ENCODE measurements at regions not wholly inside any gene's neighbourhood (a gene's known extent, or its start where the extent isn't known, plus 50 kb on each side); places are given as distances from the start of the nearest gene placed in this dataset.
"Not testable (repeated sequence)": the region's sequence is repeated elsewhere in the genome, so short reads cannot be mapped to it uniquely, and the experiment has no call there.

- not testable (repeated sequence) for H4K8ac ChIP-seq (ENCODE audit: low read depth, low read length); H3K36me3 ChIP-seq (replicated peaks in 1 of 2; ENCODE audit: control insufficient read depth in 2 of 2, insufficient read depth in 2 of 2, low read length in 2 of 2); H2AFZ ChIP-seq (ENCODE audit: low read length); H2BK15ac ChIP-seq (ENCODE audit: low read length); H2BK12ac ChIP-seq (ENCODE audit: low read length); H3K27ac ChIP-seq (replicated peaks; ENCODE audit: low read length); H3K4me1 ChIP-seq (ENCODE audit: control insufficient read depth in 2 of 2, insufficient read depth in 1 of 2, low read depth in 1 of 2, low read length in 2 of 2); H3K4me3 ChIP-seq (ENCODE audit: low read length in 2 of 2); H3K23ac ChIP-seq (ENCODE audit: low read depth, low read length, poor library complexity); H2BK120ac ChIP-seq (ENCODE audit: low read depth, low read length); H3K14ac ChIP-seq (ENCODE audit: low read length); H3K4ac ChIP-seq (ENCODE audit: low read length); H2BK5ac ChIP-seq (ENCODE audit: low read length); H3K27me3 ChIP-seq (ENCODE audit: control insufficient read depth in 3 of 3, insufficient read depth in 3 of 3, low read depth in 1 of 3, low read length in 3 of 3); H3K79me1 ChIP-seq (ENCODE audit: low read depth, low read length); H3K4me2 ChIP-seq (ENCODE audit: insufficient read depth, low read length, poor library complexity, severe bottlenecking); DNase-seq (ENCODE audit: low spot score); H3K9me3 ChIP-seq (replicated peaks in 1 of 2; ENCODE audit: control insufficient read depth in 2 of 2, insufficient read depth in 1 of 2, low read depth in 1 of 2, low read length in 2 of 2); H3K18ac ChIP-seq (ENCODE audit: low read length); H3K9ac ChIP-seq (ENCODE audit: low read depth, low read length, poor library complexity); H2AK5ac ChIP-seq (ENCODE audit: low read depth, low read length); H4K91ac ChIP-seq (ENCODE audit: low read depth, low read length, poor library complexity)
- no CpG with 5 or more reads among the region's 5 CpGs for WGBS, 2 donors (ENCODE audit: extremely low coverage in 2 of 2, insufficient read length in 2 of 2, insufficient replicate concordance in 1 of 2)
These were observed 69.5 kb downstream of the MDH2 start for GRCh38 chr7:76117306-76117991.

GRCh38 chr7:76118253-76119036, 70.5 kb downstream of the MDH2 start:
- H3K4me2 ChIP-seq (ENCODE audit: insufficient read depth, low read length, poor library complexity, severe bottlenecking); H3K14ac ChIP-seq (ENCODE audit: low read length); H4K91ac ChIP-seq (ENCODE audit: low read depth, low read length, poor library complexity); H3K36me3 ChIP-seq (replicated peaks in 1 of 2; ENCODE audit: control insufficient read depth in 2 of 2, insufficient read depth in 2 of 2, low read length in 2 of 2); H3K79me1 ChIP-seq (ENCODE audit: low read depth, low read length); H2BK12ac ChIP-seq (ENCODE audit: low read length); H3K4me1 ChIP-seq (ENCODE audit: control insufficient read depth in 2 of 2, insufficient read depth in 1 of 2, low read depth in 1 of 2, low read length in 2 of 2); DNase-seq (ENCODE audit: low spot score); H3K27ac ChIP-seq (replicated peaks; ENCODE audit: low read length); H3K23ac ChIP-seq (ENCODE audit: low read depth, low read length, poor library complexity); H3K4me3 ChIP-seq (ENCODE audit: low read length in 2 of 2); H3K9ac ChIP-seq (ENCODE audit: low read depth, low read length, poor library complexity); H3K27me3 ChIP-seq (ENCODE audit: control insufficient read depth in 3 of 3, insufficient read depth in 3 of 3, low read depth in 1 of 3, low read length in 3 of 3); H2BK5ac ChIP-seq (ENCODE audit: low read length); H2BK120ac ChIP-seq (ENCODE audit: low read depth, low read length); H3K18ac ChIP-seq (ENCODE audit: low read length); H4K8ac ChIP-seq (ENCODE audit: low read depth, low read length); H2AK5ac ChIP-seq (ENCODE audit: low read depth, low read length); H2BK15ac ChIP-seq (ENCODE audit: low read length); H2AFZ ChIP-seq (ENCODE audit: low read length); H3K9me3 ChIP-seq (replicated peaks in 1 of 2; ENCODE audit: control insufficient read depth in 2 of 2, insufficient read depth in 1 of 2, low read depth in 1 of 2, low read length in 2 of 2); H3K4ac ChIP-seq (ENCODE audit: low read length): not testable (repeated sequence)
- WGBS, 2 donors (ENCODE audit: extremely low coverage in 2 of 2, insufficient read length in 2 of 2, insufficient replicate concordance in 1 of 2): no CpG with 5 or more reads among the region's 8 CpGs

- WGBS, 2 donors (ENCODE audit: extremely low coverage in 2 of 2, insufficient read length in 2 of 2, insufficient replicate concordance in 1 of 2): no CpG with 5 or more reads among the region's 3 CpGs
- Histone ChIP-seq H3K18ac (ENCODE audit: low read length) (no peak overlapping the region), H2BK5ac (ENCODE audit: low read length) (no peak overlapping the region), H3K4ac (ENCODE audit: low read length) (no peak overlapping the region), H3K4me1 (ENCODE audit: control insufficient read depth in 2 of 2, insufficient read depth in 1 of 2, low read depth in 1 of 2, low read length in 2 of 2) (no peaks in the 10 kb centered on the region), H3K79me1 (ENCODE audit: low read depth, low read length) (no peaks in the 10 kb centered on the region), H3K4me2 (ENCODE audit: insufficient read depth, low read length, poor library complexity, severe bottlenecking) (no peak overlapping the region), H3K9me3 (replicated peaks in 1 of 2; ENCODE audit: control insufficient read depth in 2 of 2, insufficient read depth in 1 of 2, low read depth in 1 of 2, low read length in 2 of 2) (no peaks in the 10 kb centered on the region), H4K91ac (ENCODE audit: low read depth, low read length, poor library complexity) (no peak overlapping the region), H4K8ac (ENCODE audit: low read depth, low read length) (no peak overlapping the region), H2AFZ (ENCODE audit: low read length) (no peak overlapping the region), H3K9ac (ENCODE audit: low read depth, low read length, poor library complexity) (no peak overlapping the region), H3K36me3 (replicated peaks in 1 of 2; ENCODE audit: control insufficient read depth in 2 of 2, insufficient read depth in 2 of 2, low read length in 2 of 2) (no peaks in the 10 kb centered on the region), H2BK12ac (ENCODE audit: low read length) (no peak overlapping the region), H3K23ac (ENCODE audit: low read depth, low read length, poor library complexity) (no peak overlapping the region), H3K27me3 (ENCODE audit: control insufficient read depth in 3 of 3, insufficient read depth in 3 of 3, low read depth in 1 of 3, low read length in 3 of 3) (peaks cover 0 to 5% (median 0%) of the 10 kb centered on the region in 3 experiments), H2AK5ac (ENCODE audit: low read depth, low read length) (no peak overlapping the region), H3K4me3 (ENCODE audit: low read length in 2 of 2) (no peak overlapping the region), H3K14ac (ENCODE audit: low read length) (no peak overlapping the region), H2BK120ac (ENCODE audit: low read depth, low read length) (no peak overlapping the region), H3K27ac (replicated peaks; ENCODE audit: low read length) (no peak overlapping the region), H2BK15ac (ENCODE audit: low read length) (no peak overlapping the region)
- DNase-seq (ENCODE audit: low spot score): no peak
These were observed 73.1 kb downstream of the MDH2 start for GRCh38 chr7:76121044-76121443.

- Histone ChIP-seq H3K9me3 (replicated peaks in 1 of 2; ENCODE audit: control insufficient read depth in 2 of 2, insufficient read depth in 1 of 2, low read depth in 1 of 2, low read length in 2 of 2) (no peaks in the 10 kb centered on the region), H2BK15ac (ENCODE audit: low read length) (no peak overlapping the region), H2BK5ac (ENCODE audit: low read length) (no peak overlapping the region), H4K8ac (ENCODE audit: low read depth, low read length) (no peak overlapping the region), H3K14ac (ENCODE audit: low read length) (no peak overlapping the region), H3K4me3 (ENCODE audit: low read length in 2 of 2) (no peak overlapping the region), H3K18ac (ENCODE audit: low read length) (no peak overlapping the region), H3K23ac (ENCODE audit: low read depth, low read length, poor library complexity) (no peak overlapping the region), H3K79me1 (ENCODE audit: low read depth, low read length) (no peaks in the 10 kb centered on the region), H3K27me3 (ENCODE audit: control insufficient read depth in 3 of 3, insufficient read depth in 3 of 3, low read depth in 1 of 3, low read length in 3 of 3) (peaks cover 0 to 5% (median 0%) of the 10 kb centered on the region in 3 experiments), H4K91ac (ENCODE audit: low read depth, low read length, poor library complexity) (no peak overlapping the region), H2AK5ac (ENCODE audit: low read depth, low read length) (no peak overlapping the region), H3K4ac (ENCODE audit: low read length) (no peak overlapping the region), H2BK120ac (ENCODE audit: low read depth, low read length) (no peak overlapping the region), H3K4me1 (ENCODE audit: control insufficient read depth in 2 of 2, insufficient read depth in 1 of 2, low read depth in 1 of 2, low read length in 2 of 2) (no peaks in the 10 kb centered on the region), H3K9ac (ENCODE audit: low read depth, low read length, poor library complexity) (no peak overlapping the region), H2AFZ (ENCODE audit: low read length) (no peak overlapping the region), H2BK12ac (ENCODE audit: low read length) (no peak overlapping the region), H3K4me2 (ENCODE audit: insufficient read depth, low read length, poor library complexity, severe bottlenecking) (no peak overlapping the region), H3K27ac (replicated peaks; ENCODE audit: low read length) (no peak overlapping the region), H3K36me3 (replicated peaks in 1 of 2; ENCODE audit: control insufficient read depth in 2 of 2, insufficient read depth in 2 of 2, low read length in 2 of 2) (no peaks in the 10 kb centered on the region)
- WGBS, 2 donors (ENCODE audit: extremely low coverage in 2 of 2, insufficient read length in 2 of 2, insufficient replicate concordance in 1 of 2): no CpG with 5 or more reads among the region's 3 CpGs
- no peak for DNase-seq (ENCODE audit: low spot score)
These were observed 74.8 kb downstream of the MDH2 start for GRCh38 chr7:76122516-76123239.

Data from neuronal stem cell (in vitro differentiated cells).